ENCODE measurements at regions not wholly inside any gene's neighbourhood (a gene's known extent, or its start where the extent isn't known, plus 50 kb on each side); places are given as distances from the start of the nearest gene placed in this dataset.

DNA sequence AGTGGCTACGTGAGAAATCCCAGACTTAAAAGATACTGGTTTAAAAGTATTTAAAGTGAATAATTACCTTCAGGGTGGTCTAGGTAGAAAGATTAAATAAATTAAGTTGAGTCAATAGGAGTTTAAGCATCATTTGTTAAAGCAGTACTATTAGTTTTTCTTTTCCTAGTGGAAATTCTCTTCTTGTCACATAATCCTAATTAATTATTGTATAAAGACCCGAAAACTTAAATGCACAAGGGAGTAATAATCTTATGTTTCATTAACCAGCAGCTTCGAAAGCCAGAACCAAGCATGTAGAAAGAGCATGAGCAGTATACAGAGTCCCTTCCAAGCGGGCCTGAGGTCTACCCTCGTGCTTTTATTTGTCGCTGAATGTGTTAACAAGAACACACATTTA, 90.2 kb upstream of the SKOR2 start:
- Histone ChIP-seq H3K27ac (ENCODE audit: low read depth in 2 of 2, low read length in 1 of 2) (no peak overlapping the region), H3F3A (replicated peaks; ENCODE audit: insufficient read depth) (no peaks in the 10 kb centered on the region), H4K20me1 (ENCODE audit: insufficient read depth) (no peaks in the 10 kb centered on the region), H3K36me3 (replicated peaks in 1 of 2; ENCODE audit: control insufficient read depth in 1 of 2, insufficient read depth in 2 of 2, low read length in 1 of 2) (no peaks in the 10 kb centered on the region), H3K4me2 (no peak overlapping the region), H2AFZ (ENCODE audit: low read depth) (no peak overlapping the region), H3K9me2 (no peaks in the 10 kb centered on the region), H3K9me3 (no peaks in the 10 kb centered on the region), H3K9ac (no peak overlapping the region), H3K4me3 (ENCODE audit: low read depth in 2 of 2, low read length in 1 of 2) (no peak overlapping the region), H3K79me2 (ENCODE audit: insufficient read depth) (no peaks in the 10 kb centered on the region), H3K4me1 (ENCODE audit: control insufficient read depth in 1 of 2, insufficient read depth in 2 of 2, low read depth in 1 of 2, low read length in 1 of 2) (no peaks in the 10 kb centered on the region; a peak in 1 of 4 replicates), H3K27me3 (ENCODE audit: insufficient read depth) (no peaks in the 10 kb centered on the region)
- 23% methylated on average over 6 of the region's 6 CpGs for WGBS (ENCODE audit: low lambda C conversion rate)
- ChIA-PET POLR2A (no interaction called here), CTCF (no interaction called here)
- TF ChIP-seq MEF2A (IDR thresholded peaks at IDR 0.05; ENCODE audit: borderline replicate concordance, low read depth) (no peak), NFIC (IDR thresholded peaks at IDR 0.05; ENCODE audit: borderline replicate concordance) (no peak), ELF1 (IDR thresholded peaks at IDR 0.05) (no peak), SMC3 (IDR thresholded peaks at IDR 0.05; ENCODE audit: low read depth, low read length) (no peak), EZH2phosphoT487 (IDR thresholded peaks at IDR 0.05; ENCODE audit: borderline replicate concordance, low read depth) (no peak), GATA2 (CRISPR knock-in tag; IDR thresholded peaks at IDR 0.05) (no peak), NRF1 (IDR thresholded peaks at IDR 0.05; ENCODE audit: low read depth, low read length) (no peak), GABPA (IDR thresholded peaks at IDR 0.05; ENCODE audit: low read depth) (no peak), MXI1 (IDR thresholded peaks at IDR 0.05; ENCODE audit: low read depth, low read length) (no peak), TCF12 (IDR thresholded peaks at IDR 0.05) (no peak)
- TF ChIP-seq, protein P1, sequence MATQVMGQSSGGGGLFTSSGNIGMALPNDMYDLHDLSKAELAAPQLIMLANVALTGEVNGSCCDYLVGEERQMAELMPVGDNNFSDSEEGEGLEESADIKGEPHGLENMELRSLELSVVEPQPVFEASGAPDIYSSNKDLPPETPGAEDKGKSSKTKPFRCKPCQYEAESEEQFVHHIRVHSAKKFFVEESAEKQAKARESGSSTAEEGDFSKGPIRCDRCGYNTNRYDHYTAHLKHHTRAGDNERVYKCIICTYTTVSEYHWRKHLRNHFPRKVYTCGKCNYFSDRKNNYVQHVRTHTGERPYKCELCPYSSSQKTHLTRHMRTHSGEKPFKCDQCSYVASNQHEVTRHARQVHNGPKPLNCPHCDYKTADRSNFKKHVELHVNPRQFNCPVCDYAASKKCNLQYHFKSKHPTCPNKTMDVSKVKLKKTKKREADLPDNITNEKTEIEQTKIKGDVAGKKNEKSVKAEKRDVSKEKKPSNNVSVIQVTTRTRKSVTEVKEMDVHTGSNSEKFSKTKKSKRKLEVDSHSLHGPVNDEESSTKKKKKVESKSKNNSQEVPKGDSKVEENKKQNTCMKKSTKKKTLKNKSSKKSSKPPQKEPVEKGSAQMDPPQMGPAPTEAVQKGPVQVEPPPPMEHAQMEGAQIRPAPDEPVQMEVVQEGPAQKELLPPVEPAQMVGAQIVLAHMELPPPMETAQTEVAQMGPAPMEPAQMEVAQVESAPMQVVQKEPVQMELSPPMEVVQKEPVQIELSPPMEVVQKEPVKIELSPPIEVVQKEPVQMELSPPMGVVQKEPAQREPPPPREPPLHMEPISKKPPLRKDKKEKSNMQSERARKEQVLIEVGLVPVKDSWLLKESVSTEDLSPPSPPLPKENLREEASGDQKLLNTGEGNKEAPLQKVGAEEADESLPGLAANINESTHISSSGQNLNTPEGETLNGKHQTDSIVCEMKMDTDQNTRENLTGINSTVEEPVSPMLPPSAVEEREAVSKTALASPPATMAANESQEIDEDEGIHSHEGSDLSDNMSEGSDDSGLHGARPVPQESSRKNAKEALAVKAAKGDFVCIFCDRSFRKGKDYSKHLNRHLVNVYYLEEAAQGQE (IDR thresholded peaks at IDR 0.05; ENCODE audit: low read depth, low read length) = no peak
- TF ChIP-seq, protein P2, sequence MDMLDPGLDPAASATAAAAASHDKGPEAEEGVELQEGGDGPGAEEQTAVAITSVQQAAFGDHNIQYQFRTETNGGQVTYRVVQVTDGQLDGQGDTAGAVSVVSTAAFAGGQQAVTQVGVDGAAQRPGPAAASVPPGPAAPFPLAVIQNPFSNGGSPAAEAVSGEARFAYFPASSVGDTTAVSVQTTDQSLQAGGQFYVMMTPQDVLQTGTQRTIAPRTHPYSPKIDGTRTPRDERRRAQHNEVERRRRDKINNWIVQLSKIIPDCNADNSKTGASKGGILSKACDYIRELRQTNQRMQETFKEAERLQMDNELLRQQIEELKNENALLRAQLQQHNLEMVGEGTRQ (IDR thresholded peaks at IDR 0.05; ENCODE audit: borderline replicate concordance, low read depth, low read length) = no peak
- no peak for DNase-seq

DNA sequence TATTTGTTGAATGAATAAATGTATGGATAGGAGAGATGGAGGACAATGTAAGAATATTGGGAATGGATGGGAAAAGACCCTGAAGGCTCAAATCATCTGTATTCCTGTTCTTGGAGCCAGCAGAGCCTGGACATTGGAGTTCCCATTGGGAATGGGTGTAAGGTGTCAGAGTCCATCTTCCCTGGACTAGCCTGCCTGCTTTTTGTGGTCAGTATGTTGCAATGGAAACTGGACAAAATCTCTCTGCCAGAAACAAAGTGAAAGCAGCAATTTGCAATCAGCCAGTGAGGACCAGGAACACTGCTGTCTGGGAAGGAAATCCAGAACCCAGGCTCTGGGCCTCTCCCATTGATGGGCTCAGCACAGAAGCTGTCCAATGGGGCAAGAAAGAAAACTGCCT, 83.5 kb upstream of the SKOR2 start:
- no peak overlapping the region for H2AFZ ChIP-seq (ENCODE audit: low read depth)
- no peaks in the 10 kb centered on the region for H3K9me3 ChIP-seq
- H3K27me3 ChIP-seq (ENCODE audit: insufficient read depth) = no peaks in the 10 kb centered on the region
- DNase-seq = no peak
- no peaks in the 10 kb centered on the region for H4K20me1 ChIP-seq (ENCODE audit: insufficient read depth)
- no peaks in the 10 kb centered on the region for H3K79me2 ChIP-seq (ENCODE audit: insufficient read depth)
- H3K9me2 ChIP-seq = no peaks in the 10 kb centered on the region
- H3K36me3 ChIP-seq (replicated peaks in 1 of 2; ENCODE audit: control insufficient read depth in 1 of 2, insufficient read depth in 2 of 2, low read length in 1 of 2) = no peaks in the 10 kb centered on the region
- H3K4me2 ChIP-seq = no peak overlapping the region
- no peak overlapping the region for H3K27ac ChIP-seq (ENCODE audit: low read depth in 2 of 2, low read length in 1 of 2)
- H3F3A ChIP-seq (replicated peaks; ENCODE audit: insufficient read depth) = no peaks in the 10 kb centered on the region
- no peak overlapping the region for H3K4me3 ChIP-seq (ENCODE audit: low read depth in 2 of 2, low read length in 1 of 2)
- ChIA-PET CTCF (no interaction called here), POLR2A (no interaction called here)
- H3K4me1 ChIP-seq (ENCODE audit: control insufficient read depth in 1 of 2, insufficient read depth in 2 of 2, low read depth in 1 of 2, low read length in 1 of 2) = peaks cover 0 to 10% of the 10 kb centered on the region in 2 experiments; a peak in 1 of 4 replicates
- H3K9ac ChIP-seq = no peak overlapping the region
- TF ChIP-seq CHD2 (IDR thresholded peaks at IDR 0.05; ENCODE audit: low read length, partially characterized antibody) (no peak), MXI1 (IDR thresholded peaks at IDR 0.05; ENCODE audit: low read depth, low read length) (no peak), TAF1 (IDR thresholded peaks at IDR 0.05; ENCODE audit: borderline replicate concordance, low read depth, low read length) (no peak), NRF1 (IDR thresholded peaks at IDR 0.05; ENCODE audit: low read depth, low read length) (no peak), FOXM1 (IDR thresholded peaks at IDR 0.05; ENCODE audit: low read depth) (no peak), EP300 (IDR thresholded peaks at IDR 0.05; ENCODE audit: borderline replicate concordance in 1 of 2, low read depth in 1 of 2, low read length in 1 of 2) (no peak), PBX3 (IDR thresholded peaks at IDR 0.05) (no peak), SMC3 (IDR thresholded peaks at IDR 0.05; ENCODE audit: low read depth, low read length) (no peak), FOSL2 (IDR thresholded peaks at IDR 0.05; ENCODE audit: borderline replicate concordance, low read depth) (no peak), TCF12 (IDR thresholded peaks at IDR 0.05) (no peak)
- TF ChIP-seq, protein P2 (IDR thresholded peaks at IDR 0.05; ENCODE audit: borderline replicate concordance, low read depth, low read length) = no peak
- TF ChIP-seq, protein P3, sequence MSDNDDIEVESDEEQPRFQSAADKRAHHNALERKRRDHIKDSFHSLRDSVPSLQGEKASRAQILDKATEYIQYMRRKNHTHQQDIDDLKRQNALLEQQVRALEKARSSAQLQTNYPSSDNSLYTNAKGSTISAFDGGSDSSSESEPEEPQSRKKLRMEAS (IDR thresholded peaks at IDR 0.05; ENCODE audit: low read depth) = no peak
- TF ChIP-seq, protein P4, sequence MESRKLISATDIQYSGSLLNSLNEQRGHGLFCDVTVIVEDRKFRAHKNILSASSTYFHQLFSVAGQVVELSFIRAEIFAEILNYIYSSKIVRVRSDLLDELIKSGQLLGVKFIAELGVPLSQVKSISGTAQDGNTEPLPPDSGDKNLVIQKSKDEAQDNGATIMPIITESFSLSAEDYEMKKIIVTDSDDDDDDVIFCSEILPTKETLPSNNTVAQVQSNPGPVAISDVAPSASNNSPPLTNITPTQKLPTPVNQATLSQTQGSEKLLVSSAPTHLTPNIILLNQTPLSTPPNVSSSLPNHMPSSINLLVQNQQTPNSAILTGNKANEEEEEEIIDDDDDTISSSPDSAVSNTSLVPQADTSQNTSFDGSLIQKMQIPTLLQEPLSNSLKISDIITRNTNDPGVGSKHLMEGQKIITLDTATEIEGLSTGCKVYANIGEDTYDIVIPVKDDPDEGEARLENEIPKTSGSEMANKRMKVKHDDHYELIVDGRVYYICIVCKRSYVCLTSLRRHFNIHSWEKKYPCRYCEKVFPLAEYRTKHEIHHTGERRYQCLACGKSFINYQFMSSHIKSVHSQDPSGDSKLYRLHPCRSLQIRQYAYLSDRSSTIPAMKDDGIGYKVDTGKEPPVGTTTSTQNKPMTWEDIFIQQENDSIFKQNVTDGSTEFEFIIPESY (IDR thresholded peaks at IDR 0.05; ENCODE audit: borderline replicate concordance, low read depth) = no peak

All from SK-N-SH (cell line).